Fibroblast of villous mesenchyme (primary cell): ENCODE measurements at regions not wholly inside any gene's neighbourhood (a gene's known extent, or its start where the extent isn't known, plus 50 kb on each side); places are given as distances from the start of the nearest gene placed in this dataset.

Experiments used
- DNase-seq: peaks from one replicate; pipeline ENCODE4 v3.0.0-alpha.2; 2010; ENCODE audit warnings: low read depth
- H3K4me3 ChIP-seq: 2 replicates; pipeline ENCODE4 v1.5.1; 2011; ENCODE audit warnings: low read depth, mild to moderate bottlenecking, low read length
- TF ChIP-seq, protein P1 (sequence below): IDR thresholded peaks from 2 replicates; pipeline ENCODE4 v1.5.1; 2012; ENCODE audit warnings: low read depth, mild to moderate bottlenecking, low read length; ENCODE audit not compliant: insufficient read depth

DNA sequence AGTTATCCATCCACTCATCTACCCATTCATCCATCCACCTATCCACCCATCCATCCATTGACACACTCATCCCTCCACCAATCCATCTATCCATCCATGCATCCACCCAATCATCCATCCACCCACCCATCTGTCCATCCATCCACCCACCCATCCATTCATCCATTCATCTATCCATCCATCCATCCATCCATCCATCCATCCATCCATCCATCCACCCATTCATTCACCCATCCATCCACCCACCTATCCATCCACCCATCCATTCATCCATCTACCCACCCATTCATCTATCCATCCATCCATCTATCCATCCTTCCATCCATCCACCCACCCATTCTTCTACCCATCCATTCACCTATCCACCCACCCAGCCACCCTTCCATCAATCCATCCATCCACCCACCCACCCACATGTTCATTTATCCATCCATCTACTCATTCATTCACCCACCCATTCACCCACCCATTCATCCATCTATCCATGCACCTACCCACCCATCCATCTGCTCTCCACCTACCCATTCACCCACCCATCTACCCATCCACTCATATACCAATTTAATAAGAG, 193.8 kb upstream of the ARID2 start:
- DNase-seq, result no peak
- TF ChIP-seq, protein P1, sequence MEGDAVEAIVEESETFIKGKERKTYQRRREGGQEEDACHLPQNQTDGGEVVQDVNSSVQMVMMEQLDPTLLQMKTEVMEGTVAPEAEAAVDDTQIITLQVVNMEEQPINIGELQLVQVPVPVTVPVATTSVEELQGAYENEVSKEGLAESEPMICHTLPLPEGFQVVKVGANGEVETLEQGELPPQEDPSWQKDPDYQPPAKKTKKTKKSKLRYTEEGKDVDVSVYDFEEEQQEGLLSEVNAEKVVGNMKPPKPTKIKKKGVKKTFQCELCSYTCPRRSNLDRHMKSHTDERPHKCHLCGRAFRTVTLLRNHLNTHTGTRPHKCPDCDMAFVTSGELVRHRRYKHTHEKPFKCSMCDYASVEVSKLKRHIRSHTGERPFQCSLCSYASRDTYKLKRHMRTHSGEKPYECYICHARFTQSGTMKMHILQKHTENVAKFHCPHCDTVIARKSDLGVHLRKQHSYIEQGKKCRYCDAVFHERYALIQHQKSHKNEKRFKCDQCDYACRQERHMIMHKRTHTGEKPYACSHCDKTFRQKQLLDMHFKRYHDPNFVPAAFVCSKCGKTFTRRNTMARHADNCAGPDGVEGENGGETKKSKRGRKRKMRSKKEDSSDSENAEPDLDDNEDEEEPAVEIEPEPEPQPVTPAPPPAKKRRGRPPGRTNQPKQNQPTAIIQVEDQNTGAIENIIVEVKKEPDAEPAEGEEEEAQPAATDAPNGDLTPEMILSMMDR, result no peak
- no peak overlapping the region for H3K4me3 ChIP-seq

DNA sequence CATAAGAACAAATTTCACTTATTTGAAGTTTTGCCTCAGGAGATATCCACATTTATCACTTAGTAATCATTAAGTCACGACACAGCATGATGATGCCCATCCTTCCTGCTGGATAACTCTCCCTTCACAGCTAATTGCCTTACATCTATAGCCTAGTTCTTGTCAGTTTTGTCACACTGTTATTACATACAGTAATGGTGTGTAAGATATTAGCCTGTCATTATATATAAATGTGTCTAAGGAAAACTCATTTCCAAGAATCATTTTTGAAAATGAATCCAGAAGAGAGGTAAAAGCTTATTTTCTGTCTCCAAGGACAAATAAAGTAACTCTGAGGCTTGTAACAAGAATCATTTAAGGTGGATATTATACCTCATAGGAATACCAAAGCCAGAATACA, 193.2 kb upstream of the ARID2 start:
- no peak for DNase-seq
- TF ChIP-seq, protein P1, result no peak
- no peak overlapping the region for H3K4me3 ChIP-seq

DNA sequence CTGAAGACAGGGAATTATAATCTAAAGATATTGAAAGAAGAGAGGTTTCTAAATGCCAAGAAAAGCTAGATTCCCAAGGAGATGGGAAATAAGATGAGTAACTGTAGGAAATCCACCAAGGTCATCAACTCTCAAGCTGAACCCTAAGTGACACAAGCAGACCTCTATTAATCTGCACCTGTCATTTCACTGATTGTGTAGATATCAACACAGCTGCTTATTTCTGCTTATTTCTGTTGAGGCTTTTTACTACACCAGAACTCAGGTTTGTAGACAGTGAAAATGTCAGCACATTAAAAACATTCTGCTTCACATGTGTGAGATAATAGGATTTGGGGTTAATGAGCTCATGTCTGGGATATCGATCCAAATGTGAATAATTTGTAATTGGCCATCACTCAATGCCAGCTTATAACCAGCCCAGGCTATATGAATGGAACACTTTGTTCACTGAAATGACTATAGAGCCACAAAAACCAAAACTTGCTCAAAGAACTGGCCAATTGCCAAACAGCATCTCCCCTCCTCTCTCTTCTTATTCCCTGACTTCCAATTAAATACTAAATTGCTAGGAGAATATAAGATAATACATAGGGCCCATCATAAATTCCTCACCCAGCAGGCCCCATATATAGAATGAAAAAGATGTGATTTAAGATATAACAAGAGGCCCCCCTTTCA, 188.7 kb upstream of the ARID2 start:
- no peak overlapping the region for H3K4me3 ChIP-seq
- DNase-seq, result no peak
- TF ChIP-seq, protein P1, result no peak

DNA sequence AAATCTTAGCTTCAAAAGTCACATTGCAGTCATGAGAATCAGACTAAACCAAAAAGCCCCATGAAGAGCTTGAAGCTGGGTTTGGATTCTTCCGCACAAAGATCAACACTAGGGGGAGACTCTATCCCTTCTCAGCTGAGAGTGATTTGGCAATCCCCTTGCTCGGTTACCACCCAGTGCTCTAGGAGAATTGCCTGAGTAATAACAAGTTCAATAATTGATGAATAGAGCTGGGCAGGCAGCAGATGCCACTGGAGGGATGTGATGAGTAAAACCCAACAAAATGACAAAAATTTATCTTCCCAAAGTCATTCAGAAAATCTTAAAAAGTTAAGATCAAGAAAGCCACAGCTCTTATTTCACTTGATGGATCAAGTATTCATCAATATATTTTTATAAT, 185.6 kb upstream of the ARID2 start:
- DNase-seq, result peak; percentile 86
- TF ChIP-seq, protein P1, result peak; percentile 85
- H3K4me3 ChIP-seq, result no peak overlapping the region

DNA sequence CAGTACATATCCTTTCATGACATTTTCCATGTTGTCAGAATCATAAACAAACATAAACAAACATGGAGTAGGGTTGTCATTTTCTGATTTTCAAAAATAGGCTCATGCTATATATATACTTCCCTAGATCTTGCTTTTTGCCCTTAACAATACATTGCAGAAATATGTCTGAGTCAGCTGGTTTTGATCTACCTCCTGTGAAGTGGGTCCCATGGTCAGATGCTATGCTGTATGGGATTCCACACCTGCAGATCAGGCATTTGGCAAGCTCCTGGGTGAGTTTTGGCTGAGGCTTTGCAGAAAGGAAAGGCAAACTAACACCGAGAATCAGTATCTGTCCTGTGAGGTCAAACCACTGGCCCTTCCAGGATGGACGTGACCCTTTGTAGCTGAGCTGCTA, 183.0 kb upstream of the ARID2 start:
- no peak overlapping the region for H3K4me3 ChIP-seq
- TF ChIP-seq, protein P1, result no peak
- DNase-seq, result no peak

DNA sequence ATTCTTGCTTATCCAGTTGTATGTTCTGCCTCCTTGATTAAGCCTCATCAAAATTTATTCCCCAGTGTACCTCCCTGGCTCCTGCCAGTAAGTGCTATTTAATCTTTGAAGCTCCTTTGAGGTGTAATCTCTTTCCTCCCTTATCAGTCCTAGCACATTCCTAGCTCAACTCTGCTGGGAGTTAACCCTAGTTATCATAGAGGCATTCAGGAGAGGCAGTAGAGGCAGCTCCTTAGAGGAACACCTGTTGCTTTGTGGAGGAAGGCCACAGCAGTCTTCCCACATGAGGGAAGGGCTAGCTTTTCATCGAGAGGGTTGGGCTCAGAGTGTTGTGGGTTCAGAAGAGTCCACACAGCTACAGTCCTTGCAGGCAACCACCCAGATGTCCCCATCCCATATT, 182.4 kb upstream of the ARID2 start:
- TF ChIP-seq, protein P1, result no peak
- DNase-seq, result no peak
- no peak overlapping the region for H3K4me3 ChIP-seq

DNA sequence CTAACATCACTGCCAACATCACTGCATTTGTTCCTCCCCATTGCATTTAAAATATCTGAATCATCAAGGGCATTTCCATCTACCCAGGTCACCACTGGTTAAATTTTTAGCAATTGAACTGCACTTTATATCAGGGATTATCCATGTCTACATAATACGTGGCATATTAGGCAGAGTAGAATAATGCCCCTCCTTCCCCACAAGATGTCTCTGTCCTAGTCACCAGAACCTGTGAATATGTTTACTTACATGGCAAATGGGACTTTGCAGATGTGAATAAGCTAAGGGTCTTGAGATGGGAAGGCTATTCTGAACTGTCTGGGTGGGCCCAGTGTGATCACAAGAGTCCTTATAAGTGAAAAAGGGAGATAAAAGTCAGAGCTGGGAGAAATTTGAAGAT, 181.7 kb upstream of the ARID2 start:
- TF ChIP-seq, protein P1, result peak; percentile 37
- no peak overlapping the region for H3K4me3 ChIP-seq
- DNase-seq, result peak; percentile 31
